HFFc6 (cell line): ENCODE measurements at regions not wholly inside any gene's neighbourhood (a gene's known extent, or its start where the extent isn't known, plus 50 kb on each side); places are given as distances from the start of the nearest gene placed in this dataset.

Experiments
- DNase-seq: peaks from one replicate; pipeline ENCODE4 v3.0.0-alpha.2; 2018
- H3K27ac Mint-ChIP-seq: 2 replicates; pipeline ENCODE4 v1.8.0; 2020; ENCODE audit warnings: mild to moderate bottlenecking, mixed read lengths
- H3K27me3 Mint-ChIP-seq: 2 replicates; pipeline ENCODE4 v1.8.0; 2021; ENCODE audit warnings: mild to moderate bottlenecking, moderate library complexity, mixed read lengths; ENCODE audit not compliant: insufficient read depth
- H3K36me3 Mint-ChIP-seq: 2 replicates; pipeline ENCODE4 v1.8.0; 2021; ENCODE audit warnings: low read depth, mixed read lengths
- H3K4me1 Mint-ChIP-seq: 2 replicates; pipeline ENCODE4 v1.8.0; 2020; ENCODE audit warnings: low read depth, mixed read lengths
- H3K4me3 Mint-ChIP-seq: 2 replicates; pipeline ENCODE4 v1.8.0; 2020; ENCODE audit warnings: mild to moderate bottlenecking, moderate library complexity, mixed read lengths
- H3K9me3 Mint-ChIP-seq: 2 replicates; pipeline ENCODE4 v1.8.0; 2020; ENCODE audit warnings: mild to moderate bottlenecking, mixed read lengths
- CTCF ChIP-seq: fragments of 200-600 bp; sonication (generic); IDR thresholded peaks from 2 replicates; pipeline ENCODE4 v1.5.0; 2021; ENCODE audit warnings: antibody characterized with exemption, mild to moderate bottlenecking

DNA sequence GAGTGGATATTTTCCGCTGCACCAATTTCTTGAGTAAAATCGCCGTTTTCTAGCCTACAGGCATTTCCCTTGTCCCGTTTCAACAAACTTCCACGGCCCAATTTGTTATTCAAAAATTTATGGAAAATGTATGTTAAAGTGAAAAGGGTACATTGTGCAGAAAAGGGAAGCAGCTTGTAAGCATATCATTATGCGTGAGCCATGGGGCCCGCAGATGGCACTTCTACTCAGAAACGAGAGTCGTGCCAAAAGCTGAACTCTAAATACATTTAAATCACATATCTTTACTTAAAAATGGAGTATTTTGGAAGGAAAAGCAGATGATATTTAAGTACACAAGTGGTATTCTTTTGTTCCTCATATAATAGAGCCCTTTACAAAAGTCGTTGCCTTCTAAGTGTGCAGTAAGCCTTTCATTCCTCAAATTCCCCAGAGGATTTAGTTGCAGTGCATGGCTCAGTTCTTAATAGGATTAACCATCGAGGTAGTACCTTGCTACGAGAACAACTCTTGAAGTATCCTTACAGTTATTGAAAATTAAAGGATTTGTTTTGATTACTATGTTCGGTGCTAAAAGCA is 1227.2 kb upstream of the WWC1 start:
- DNase-seq = no peak
- peaks cover 22% of the 10 kb centered on the region for H3K9me3 Mint-ChIP-seq
- no peak overlapping the region for H3K4me3 Mint-ChIP-seq
- no peak for TF ChIP-seq CTCF
- no peaks in the 10 kb centered on the region for H3K4me1 Mint-ChIP-seq
- no peaks in the 10 kb centered on the region for H3K36me3 Mint-ChIP-seq
- peaks cover 1% of the 10 kb centered on the region; the same call in 1 of the 2 replicates for H3K27me3 Mint-ChIP-seq
- H3K27ac Mint-ChIP-seq = no peak overlapping the region

GRCh38 chr5:167065794-167066193 is 1225.7 kb upstream of the WWC1 start:
- H3K27me3 Mint-ChIP-seq = peaks cover 1% of the 10 kb centered on the region; the same call in 1 of the 2 replicates
- no peak overlapping the region for H3K4me3 Mint-ChIP-seq
- no peaks in the 10 kb centered on the region for H3K36me3 Mint-ChIP-seq
- peaks cover 22% of the 10 kb centered on the region for H3K9me3 Mint-ChIP-seq
- no peak overlapping the region for H3K27ac Mint-ChIP-seq
- no peak for DNase-seq
- H3K4me1 Mint-ChIP-seq = no peaks in the 10 kb centered on the region
- no peak for TF ChIP-seq CTCF

DNA sequence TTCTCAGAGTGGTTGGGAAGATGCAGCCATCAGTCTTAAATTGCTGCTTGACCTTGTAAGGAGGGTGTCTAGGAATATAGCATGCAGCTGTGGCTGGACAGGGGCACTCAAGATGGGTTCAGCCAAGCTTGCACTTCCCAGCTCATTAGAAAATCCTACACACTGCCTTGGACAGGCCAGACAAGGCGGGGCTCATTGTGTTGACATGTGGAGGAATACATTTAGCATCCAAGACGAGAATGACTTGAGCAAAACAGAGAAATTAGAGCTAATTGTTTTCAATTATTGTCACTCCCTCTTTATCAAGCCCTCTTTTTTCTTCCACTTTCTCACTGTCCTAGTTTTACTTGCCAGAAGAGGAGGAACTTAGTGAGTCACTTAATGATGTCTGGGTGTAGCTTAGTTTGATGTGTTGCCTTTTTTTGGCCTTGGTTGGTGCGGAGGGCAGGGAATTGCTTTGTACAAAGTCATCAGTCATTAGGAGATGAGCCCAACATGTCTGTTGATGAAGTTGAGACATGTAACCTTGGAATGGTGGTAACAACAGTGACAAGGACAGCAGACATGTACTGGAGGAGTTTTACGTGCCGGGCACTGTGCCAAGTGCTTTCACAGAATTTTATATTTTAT is 1219.3 kb upstream of the WWC1 start:
- Mint-ChIP-seq H3K36me3 (0 out of 2 replicates have a peak, but pooled peaks cover 4% of the 10 kb centered on the region), H3K27ac (no peak overlapping the region), H3K4me3 (no peak overlapping the region), H3K27me3 (no peaks in the 10 kb centered on the region; the same call in none of the 2 replicates), H3K9me3 (peaks cover 27% of the 10 kb centered on the region), H3K4me1 (no peaks in the 10 kb centered on the region)
- DNase-seq = no peak
- no peak for TF ChIP-seq CTCF

DNA sequence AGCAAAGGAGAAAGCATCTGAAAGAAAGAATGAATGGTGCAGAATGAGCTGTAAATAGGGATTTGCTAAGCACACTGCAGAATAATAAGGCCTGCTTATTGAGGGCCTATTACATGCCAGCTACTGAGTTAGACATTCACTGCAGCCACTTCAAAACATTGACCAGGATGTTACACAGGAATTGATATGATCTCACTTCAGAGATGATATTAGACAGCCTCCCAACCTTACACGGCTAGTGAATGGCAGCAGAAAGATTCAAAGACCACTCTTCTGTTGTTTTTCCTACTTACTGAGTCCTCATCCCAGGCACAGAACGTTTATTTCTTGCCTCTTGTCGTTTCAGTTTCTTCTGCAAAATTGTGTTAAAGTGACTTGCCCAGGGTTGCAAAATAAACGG is 1209.9 kb upstream of the WWC1 start:
- Mint-ChIP-seq H3K27ac (no peak overlapping the region), H3K9me3 (peaks cover 17% of the 10 kb centered on the region), H3K4me1 (no peaks in the 10 kb centered on the region), H3K4me3 (no peak overlapping the region), H3K36me3 (no peaks in the 10 kb centered on the region), H3K27me3 (no peaks in the 10 kb centered on the region; the same call in 1 of the 2 replicates)
- no peak for TF ChIP-seq CTCF
- no peak for DNase-seq

GRCh38 chr5:167096816-167097215 is 1194.6 kb upstream of the WWC1 start:
- no peak overlapping the region for H3K27ac Mint-ChIP-seq
- no peak for TF ChIP-seq CTCF

More at GRCh38 chr5:167096816-167097215, 1194.6 kb upstream of the WWC1 start:
- H3K4me3 Mint-ChIP-seq = no peak overlapping the region
- peaks cover 32% of the 10 kb centered on the region for H3K9me3 Mint-ChIP-seq
- no peak for DNase-seq
- H3K36me3 Mint-ChIP-seq = no peaks in the 10 kb centered on the region; the same call in 1 of the 2 replicates
- no peaks in the 10 kb centered on the region; the same call in 1 of the 2 replicates for H3K27me3 Mint-ChIP-seq
- H3K4me1 Mint-ChIP-seq = no peaks in the 10 kb centered on the region
